Nephron (organoid): ENCODE measurements at regions not wholly inside any gene's neighbourhood (a gene's known extent, or its start where the extent isn't known, plus 50 kb on each side); places are given as distances from the start of the nearest gene placed in this dataset.

Experiments
- H3K27ac Mint-ChIP-seq, 3 experiments: 2 replicates each; pipeline ENCODE4 v1.8.0; 2020; ENCODE audit warnings: mixed read lengths in 3 of 3, mild to moderate bottlenecking in 2 of 3, moderate library complexity in 1 of 3
- H3K27me3 Mint-ChIP-seq: 2 replicates; pipeline ENCODE4 v1.8.0; 2021; ENCODE audit warnings: low read depth, mild to moderate bottlenecking, moderate library complexity, mixed read lengths
- H3K36me3 Mint-ChIP-seq: 2 replicates; pipeline ENCODE4 v1.8.0; 2020; ENCODE audit warnings: low read depth, mixed read lengths
- H3K4me1 Mint-ChIP-seq: 2 replicates; pipeline ENCODE4 v1.8.0; 2020; ENCODE audit warnings: mixed read lengths
- H3K4me3 Mint-ChIP-seq, 3 experiments: 2 replicates each; pipeline ENCODE4 v1.8.0; 2020; ENCODE audit warnings: mild to moderate bottlenecking in 3 of 3, mixed read lengths in 3 of 3, moderate library complexity in 2 of 3
- H3K9me3 Mint-ChIP-seq: 2 replicates; pipeline ENCODE4 v1.8.0; 2020; ENCODE audit warnings: mixed read lengths
- CTCF ChIP-seq, 3 experiments: fragments of 200-600 bp; sonication (generic); IDR thresholded peaks; one replicate each; pipeline ENCODE4 v1.5.0; 2021; ENCODE audit warnings: antibody characterized with exemption in 3 of 3; ENCODE audit not compliant: unreplicated experiment in 3 of 3

GRCh38 chr12:67582844-67583243 lies 65.7 kb upstream of the DYRK2 start:
- Mint-ChIP-seq H3K27me3 (no peaks in the 10 kb centered on the region), H3K9me3 (no peaks in the 10 kb centered on the region), H3K4me1 (peaks cover 13% of the 10 kb centered on the region), H3K36me3 (no peaks in the 10 kb centered on the region), H3K27ac (peak overlapping the region in 1 of 3 experiments; percentile 27), H3K4me3 (no peak overlapping the region)
- TF ChIP-seq CTCF (IDR thresholded peaks at IDR 0.05; ENCODE audit: unreplicated experiment in 3 of 3), result no peak

- TF ChIP-seq CTCF (IDR thresholded peaks at IDR 0.05; ENCODE audit: unreplicated experiment in 3 of 3), result no peak
- Mint-ChIP-seq H3K4me1 (peaks cover 24% of the 10 kb centered on the region), H3K27ac (no peak overlapping the region), H3K27me3 (peaks cover 5% of the 10 kb centered on the region), H3K36me3 (no peaks in the 10 kb centered on the region), H3K9me3 (no peaks in the 10 kb centered on the region), H3K4me3 (no peak overlapping the region)
These were observed 61.6 kb upstream of the DYRK2 start for GRCh38 chr12:67586951-67587350.

- Mint-ChIP-seq H3K4me1 (peaks cover 17% of the 10 kb centered on the region), H3K4me3 (no peak overlapping the region), H3K27me3 (peaks cover 11% of the 10 kb centered on the region), H3K27ac (no peak overlapping the region), H3K36me3 (no peaks in the 10 kb centered on the region), H3K9me3 (no peaks in the 10 kb centered on the region)
- TF ChIP-seq CTCF (IDR thresholded peaks at IDR 0.05; ENCODE audit: unreplicated experiment in 3 of 3), result no peak
These were observed 59.5 kb upstream of the DYRK2 start for GRCh38 chr12:67589078-67589477.

GRCh38 chr12:67590149-67590790 lies 58.3 kb upstream of the DYRK2 start:
- H3K36me3 Mint-ChIP-seq, result no peaks in the 10 kb centered on the region
- H3K27me3 Mint-ChIP-seq, result peaks cover 12% of the 10 kb centered on the region
- no peaks in the 10 kb centered on the region for H3K9me3 Mint-ChIP-seq
- TF ChIP-seq CTCF (IDR thresholded peaks at IDR 0.05; ENCODE audit: unreplicated experiment in 3 of 3), result no peak
- H3K27ac Mint-ChIP-seq, result no peak overlapping the region
- no peak overlapping the region for H3K4me3 Mint-ChIP-seq
- peaks cover 22% of the 10 kb centered on the region for H3K4me1 Mint-ChIP-seq

- H3K4me3 Mint-ChIP-seq, result no peak overlapping the region
- peaks cover 22% of the 10 kb centered on the region for H3K4me1 Mint-ChIP-seq
- peak overlapping the region; percentile 31 to 55 (median 42) for H3K27ac Mint-ChIP-seq
- H3K27me3 Mint-ChIP-seq, result peaks cover 12% of the 10 kb centered on the region
- TF ChIP-seq CTCF (IDR thresholded peaks at IDR 0.05; ENCODE audit: unreplicated experiment in 3 of 3), result no peak
- no peaks in the 10 kb centered on the region for H3K36me3 Mint-ChIP-seq
- no peaks in the 10 kb centered on the region for H3K9me3 Mint-ChIP-seq
These were observed 56.1 kb upstream of the DYRK2 start for GRCh38 chr12:67592228-67593011.
